ENCODE measurements at regions not wholly inside any gene's neighbourhood (a gene's known extent, or its start where the extent isn't known, plus 50 kb on each side); places are given as distances from the start of the nearest gene placed in this dataset.

DNA sequence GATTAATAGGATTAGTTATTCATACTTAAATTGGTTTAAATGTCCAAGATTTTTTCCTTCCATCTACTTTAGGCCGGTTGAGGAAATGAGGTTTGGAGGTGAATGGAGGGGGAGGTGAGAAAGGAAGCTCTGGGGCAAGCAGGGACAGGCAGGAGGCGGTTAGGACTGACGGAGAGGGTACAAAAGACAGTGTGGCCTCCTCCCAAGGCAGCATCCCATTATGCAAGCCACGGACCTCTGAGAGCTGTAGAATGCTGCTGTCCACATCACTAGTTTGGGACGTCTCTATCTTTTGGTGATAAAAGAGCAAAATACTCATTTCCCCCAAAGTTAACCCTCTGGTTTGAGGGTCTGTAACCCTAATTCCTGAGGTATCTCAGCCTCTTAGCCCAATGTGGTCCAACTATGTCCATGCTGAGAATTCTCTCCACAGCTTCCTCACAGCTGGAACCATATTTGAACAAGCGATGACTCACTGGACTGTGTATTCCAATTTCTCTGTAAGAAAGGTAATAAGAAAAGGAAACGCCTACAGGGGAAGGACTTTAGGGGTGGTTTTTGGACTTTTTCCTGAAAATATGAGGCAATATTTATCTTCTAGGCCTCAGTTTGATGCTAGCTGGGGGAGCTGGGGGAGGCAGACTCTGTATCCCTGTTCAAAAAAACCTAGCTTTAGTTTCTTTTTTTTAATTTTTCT lies 172.2 kb downstream of the TFAP2B start (continued):
- TF ChIP-seq BHLHE40 (IDR thresholded peaks at IDR 0.05; ENCODE audit: borderline replicate concordance in 1 of 2, low read depth in 2 of 2, low read length in 1 of 2) (no peak), CBX5 (IDR thresholded peaks at IDR 0.05; ENCODE audit: low read depth) (no peak)

DNA sequence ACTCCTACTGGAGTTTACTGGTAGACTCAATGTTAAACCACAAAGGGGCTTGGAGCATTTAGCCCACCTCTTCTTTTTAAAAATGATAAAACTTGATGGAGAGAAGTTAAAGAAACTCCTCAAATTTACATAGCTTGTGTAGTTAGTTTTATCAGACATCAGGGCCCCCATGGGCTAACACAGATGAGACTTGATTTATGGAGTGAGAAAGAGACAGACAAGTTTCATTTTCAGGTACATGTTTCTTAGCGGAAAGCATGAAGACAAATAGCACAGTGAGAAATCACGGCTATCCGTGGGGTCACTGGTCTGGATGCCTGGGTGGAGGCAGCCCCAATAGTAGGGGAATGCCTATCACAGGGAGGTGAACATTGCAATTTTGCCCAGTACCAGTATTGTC lies 173.6 kb downstream of the TFAP2B start:
- no peaks in the 10 kb centered on the region for H4K20me1 ChIP-seq (ENCODE audit: control insufficient read depth, insufficient read depth)
- no peaks in the 10 kb centered on the region for H3K79me2 ChIP-seq (ENCODE audit: control insufficient read depth, insufficient read depth, low read length)
- SMC1A ChIA-PET (ENCODE audit: uncharacterized antibody, unreplicated experiment): interaction anchor here (0.6 kb wide), 1 partner anchor 93 kb away, joined by 3 read pairs; no protein-coding TSS in a partner anchor
- RAD21 ChIA-PET (ENCODE audit: unreplicated experiment): no interaction called here
- no peaks in the 10 kb centered on the region for H3K27me3 ChIP-seq (replicated peaks in 1 of 2; ENCODE audit: control insufficient read depth in 2 of 2, insufficient read depth in 2 of 2, low read length in 1 of 2)
- BruUV-seq (replicated peaks): no TSS peak
- POLR2A ChIA-PET: no interaction called here
- DNase-seq (ENCODE audit: low read depth, low spot score): no peak
- FAIRE-seq: no peak
- ATAC-seq: peak; percentile 48
- H3K36me3 ChIP-seq (ENCODE audit: control insufficient read depth in 2 of 2, insufficient read depth in 2 of 2, low read length in 1 of 2): no peaks in the 10 kb centered on the region
- 26% methylated on average over 3 of the region's 3 CpGs for WGBS (ENCODE audit: insufficient coverage, insufficient replicate concordance, low lambda C conversion rate, missing lambda C conversion rate)
- CTCF ChIA-PET: interaction anchor here (1.2 kb wide), 1 partner anchor 9 kb away, joined by 3 read pairs; no protein-coding TSS in a partner anchor
- H3K9me3 ChIP-seq (replicated peaks; ENCODE audit: control insufficient read depth, insufficient read depth, low read length): no peaks in the 10 kb centered on the region
- in situ Hi-C loops (cut with MboI): no loop called here
- TF ChIP-seq IKZF1 (conservative IDR thresholded peaks at IDR 0.05): 0 out of 2 replicates have a peak, but pooled peaks have one; percentile 20
- no peak for TF ChIP-seq TAF1 (IDR thresholded peaks at IDR 0.05; ENCODE audit: borderline replicate concordance, low read depth, low read length)
- no peak overlapping the region for H3K27ac ChIP-seq (ENCODE audit: control insufficient read depth, insufficient read depth)
- H2AFZ ChIP-seq (ENCODE audit: control insufficient read depth, low read depth, low read length): no peak overlapping the region
- H3K4me1 ChIP-seq (ENCODE audit: control insufficient read depth, insufficient read depth, low read length): no peaks in the 10 kb centered on the region
- H3K4me3 ChIP-seq: no peak overlapping the region
- no peak overlapping the region for H3K4me2 ChIP-seq (ENCODE audit: control insufficient read depth, insufficient read depth)
- intact Hi-C loops (cut with micrococcal nuclease; ENCODE audit: unreplicated experiment): no loop called here
- no peak overlapping the region for H3K9ac ChIP-seq (ENCODE audit: control insufficient read depth, insufficient read depth, low read length)

Measured in GM12878 (cell line).